ENCODE measurements at regions not wholly inside any gene's neighbourhood (a gene's known extent, or its start where the extent isn't known, plus 50 kb on each side); places are given as distances from the start of the nearest gene placed in this dataset.
"Not testable (repeated sequence)": the region's sequence is repeated elsewhere in the genome, so short reads cannot be mapped to it uniquely, and the experiment has no call there.

- no peak for DNase-seq
Measured at GRCh38 chr9:36521148-36521547, 51.5 kb upstream of the MELK start.

GRCh38 chr9:36517131-36517530 lies 55.6 kb upstream of the MELK start:
- DNase-seq, result no peak

- no peak for DNase-seq
Measured at GRCh38 chr9:36504156-36504555, 68.5 kb upstream of the MELK start.

- no peak for DNase-seq
Measured at GRCh38 chr9:36503172-36504088, 69.3 kb upstream of the MELK start.

- DNase-seq, result no peak
Measured at GRCh38 chr9:36501727-36502126, 71.0 kb upstream of the MELK start.

GRCh38 chr9:36500931-36501330 lies 71.8 kb upstream of the MELK start:
- not testable (repeated sequence) for DNase-seq

GRCh38 chr9:36499174-36499890 lies 73.4 kb upstream of the MELK start:
- DNase-seq, result no peak

GRCh38 chr9:36493564-36493963 lies 79.1 kb upstream of the MELK start:
- DNase-seq, result not testable (repeated sequence)

GRCh38 chr9:36492865-36493264 lies 79.8 kb upstream of the MELK start:
- DNase-seq, result no peak

GRCh38 chr9:36489453-36489852 lies 83.2 kb upstream of the MELK start:
- no peak for DNase-seq

GRCh38 chr9:36488389-36488756 lies 84.3 kb upstream of the MELK start:
- no peak for DNase-seq

GRCh38 chr9:36487482-36488388 lies 85.0 kb upstream of the MELK start:
- peak; percentile 88 for DNase-seq

GRCh38 chr9:36486933-36487481 lies 85.7 kb upstream of the MELK start:
- DNase-seq, result peak; percentile 38

- no peak for DNase-seq
Measured at GRCh38 chr9:36486329-36486932, 86.3 kb upstream of the MELK start.

- DNase-seq, result no peak
Measured at GRCh38 chr9:36485647-36486328, 85.7 kb upstream of the RNF38 start.

GRCh38 chr9:36484124-36484523 lies 84.1 kb upstream of the RNF38 start:
- DNase-seq, result no peak

- DNase-seq, result no peak
Measured at GRCh38 chr9:36479101-36479500, 79.0 kb upstream of the RNF38 start.

GRCh38 chr9:36471359-36471758 lies 71.3 kb upstream of the RNF38 start:
- no peak for DNase-seq

GRCh38 chr9:36470643-36471290 lies 70.7 kb upstream of the RNF38 start:
- peak; percentile 54 for DNase-seq

GRCh38 chr9:36463467-36463866 lies 63.4 kb upstream of the RNF38 start:
- no peak for DNase-seq

GRCh38 chr9:36462245-36462644 lies 62.2 kb upstream of the RNF38 start:
- no peak for DNase-seq

Data from NK-92 treated with Interleukin-12 subunit alpha and Interleukin-12 subunit beta, amount 100 ng/mL, for 24 hours (cell line).